HEK293 (cell line): ENCODE measurements at regions not wholly inside any gene's neighbourhood (a gene's known extent, or its start where the extent isn't known, plus 50 kb on each side); places are given as distances from the start of the nearest gene placed in this dataset.

Experiments
- CTCF ChIA-PET: fragments of 350-600 bp; formaldehyde crosslinking; extraction: SDS; loops from one replicate; lab custom pipeline; 2021; ENCODE audit warnings: antibody characterized with exemption; lab: Yijun Ruan, JAX
- POLR2A ChIA-PET: fragments of 300-600 bp; formaldehyde crosslinking; extraction: SDS; loops from one replicate; lab custom pipeline; 2020; ENCODE audit warnings: antibody characterized with exemption, inconsistent platforms; lab: Yijun Ruan, JAX
- H3K27ac ChIP-seq: fragments of 200-500 bp; sonication (Bioruptor generic); 2 replicates; pipeline ENCODE4 v1.5.1; 2014; ENCODE audit warnings: low read depth, low read length, control low read depth, inconsistent platforms; ENCODE audit errors: extremely low read depth
- H3K36me3 ChIP-seq, 2 experiments: fragments of 200-500 bp in 1 of 2; sonication (Bioruptor generic) in 1 of 2; 1 replicate in 1 of 2; 2 replicates in 1 of 2; pipeline ENCODE4 v1.5.1; 2014 to 2017; ENCODE audit warnings: inconsistent platforms in 2 of 2, low read length in 2 of 2; ENCODE audit not compliant: control insufficient read depth in 2 of 2, insufficient read depth in 1 of 2
- H3K4me1 ChIP-seq: fragments of 200-500 bp; sonication (Bioruptor generic); 2 replicates; pipeline ENCODE4 v1.5.1; 2014; ENCODE audit warnings: mild to moderate bottlenecking, low read length, inconsistent platforms; ENCODE audit not compliant: control insufficient read depth, insufficient read depth
- H3K4me3 ChIP-seq: 2 replicates; pipeline ENCODE4 v1.5.1; 2011; ENCODE audit warnings: low read depth, mild to moderate bottlenecking, control low read depth, low read length, moderate library complexity
- H3K9me3 ChIP-seq: fragments of 200-500 bp; sonication (Bioruptor generic); 2 replicates; pipeline ENCODE4 v1.5.1; 2014; ENCODE audit warnings: low read depth, low read length, inconsistent platforms; ENCODE audit not compliant: control insufficient read depth, insufficient read depth
- AEBP2 ChIP-seq: fragments of 450-650 bp; formaldehyde crosslinking; IDR thresholded peaks from 2 replicates; pipeline ENCODE4 v1.5.1; 2016; ENCODE audit warnings: missing biosample characterization, missing genetic modification characterization, borderline replicate concordance
- BCL11A ChIP-seq: fragments of 450-650 bp; formaldehyde crosslinking; IDR thresholded peaks from 2 replicates; pipeline ENCODE4 v1.5.1; 2016; ENCODE audit warnings: low read depth, missing biosample characterization, missing genetic modification characterization
- KLF9 ChIP-seq: fragments of 450-650 bp; formaldehyde crosslinking; IDR thresholded peaks from 2 replicates; pipeline ENCODE4 v1.5.1; 2016; ENCODE audit warnings: missing biosample characterization, missing genetic modification characterization, low read depth
- ZBTB11 ChIP-seq: fragments of 450-650 bp; formaldehyde crosslinking; conservative IDR thresholded peaks from 2 replicates; pipeline ENCODE4 v1.5.1; 2016; ENCODE audit warnings: low read depth, missing biosample characterization, missing genetic modification characterization
- ZBTB7A ChIP-seq: fragments of 450-650 bp; formaldehyde crosslinking; IDR thresholded peaks from 2 replicates; pipeline ENCODE4 v1.5.1; 2016; ENCODE audit warnings: low read depth, missing biosample characterization, missing genetic modification characterization
- ZEB2 ChIP-seq: fragments of 450-650 bp; formaldehyde crosslinking; IDR thresholded peaks from 2 replicates; pipeline ENCODE4 v1.5.1; 2016; ENCODE audit warnings: missing biosample characterization, missing genetic modification characterization
- ZNF18 ChIP-seq: fragments of 450-650 bp; formaldehyde crosslinking; IDR thresholded peaks from 2 replicates; pipeline ENCODE4 v1.5.1; 2016; ENCODE audit warnings: missing biosample characterization, missing genetic modification characterization
- ZNF19 ChIP-seq: fragments of 450-650 bp; formaldehyde crosslinking; IDR thresholded peaks from 2 replicates; pipeline ENCODE4; 2016; ENCODE audit warnings: missing biosample characterization, missing genetic modification characterization, low read depth
- ZNF23 ChIP-seq: fragments of 450-650 bp; formaldehyde crosslinking; IDR thresholded peaks from 2 replicates; pipeline ENCODE4 v1.5.1; 2016; ENCODE audit warnings: missing biosample characterization, missing genetic modification characterization, borderline replicate concordance
- ZNF24 ChIP-seq: fragments of 450-650 bp; formaldehyde crosslinking; IDR thresholded peaks from 2 replicates; pipeline ENCODE4 v1.5.1; 2016; ENCODE audit warnings: missing biosample characterization, missing genetic modification characterization
- ZNF37A ChIP-seq: fragments of 450-650 bp; IDR thresholded peaks from 2 replicates; pipeline ENCODE4 v1.5.1; 2018; ENCODE audit warnings: missing biosample characterization, missing genetic modification characterization
- ZNF391 ChIP-seq: fragments of 450-650 bp; formaldehyde crosslinking; IDR thresholded peaks from 2 replicates; pipeline ENCODE4 v1.5.1; 2016; ENCODE audit warnings: low read depth, missing biosample characterization, missing genetic modification characterization, borderline replicate concordance
- ZNF548 ChIP-seq: fragments of 450-650 bp; formaldehyde crosslinking; IDR thresholded peaks from 2 replicates; pipeline ENCODE4 v1.5.1; 2016; ENCODE audit warnings: missing biosample characterization, missing genetic modification characterization
- ZNF555 ChIP-seq: fragments of 450-650 bp; formaldehyde crosslinking; conservative IDR thresholded peaks from 2 replicates; pipeline ENCODE4 v1.5.1; 2017; ENCODE audit warnings: missing biosample characterization, mild to moderate bottlenecking, missing genetic modification characterization, inconsistent platforms
- ZNF670 ChIP-seq: fragments of 450-650 bp; formaldehyde crosslinking; IDR thresholded peaks from 2 replicates; pipeline ENCODE4 v1.5.1; 2016; ENCODE audit warnings: missing biosample characterization, missing genetic modification characterization, low read depth
- ZNF701 ChIP-seq: fragments of 450-650 bp; formaldehyde crosslinking; IDR thresholded peaks from 2 replicates; pipeline ENCODE4 v1.5.1; 2016; ENCODE audit warnings: missing biosample characterization, missing genetic modification characterization
- ZNF776 ChIP-seq: fragments of 450-650 bp; formaldehyde crosslinking; IDR thresholded peaks from 2 replicates; pipeline ENCODE4 v1.5.0; 2017; ENCODE audit warnings: missing biosample characterization, missing genetic modification characterization, borderline replicate concordance
- ZNF785 ChIP-seq: fragments of 450-650 bp; formaldehyde crosslinking; IDR thresholded peaks from 2 replicates; pipeline ENCODE4 v1.5.1; 2016; ENCODE audit warnings: missing biosample characterization, missing genetic modification characterization
- ZNF830 ChIP-seq: fragments of 450-650 bp; IDR thresholded peaks from 2 replicates; pipeline ENCODE4 v1.5.0; 2018; ENCODE audit warnings: missing biosample characterization, missing genetic modification characterization, low read depth, mild to moderate bottlenecking, moderate library complexity
- ZSCAN18 ChIP-seq: fragments of 450-650 bp; formaldehyde crosslinking; IDR thresholded peaks from 2 replicates; pipeline ENCODE4 v1.5.1; 2016; ENCODE audit warnings: missing biosample characterization, missing genetic modification characterization
- ZXDB ChIP-seq: fragments of 450-650 bp; formaldehyde crosslinking; IDR thresholded peaks from 2 replicates; pipeline ENCODE4 v1.5.1; 2016; ENCODE audit warnings: missing biosample characterization, missing genetic modification characterization
- TF ChIP-seq, protein P1 (sequence below): IDR thresholded peaks from 2 replicates; pipeline ENCODE4 v1.6.1; 2011; ENCODE audit warnings: mild to moderate bottlenecking, low read depth, low read length, borderline replicate concordance

- H3K4me3 ChIP-seq: no peak overlapping the region
- POLR2A ChIA-PET: no interaction called here
- no peak overlapping the region for H3K27ac ChIP-seq
- H3K9me3 ChIP-seq: no peaks in the 10 kb centered on the region
- CTCF ChIA-PET: interaction anchor here (0.6 kb wide), 1 partner anchor 29 kb away, joined by 4 read pairs; no protein-coding TSS in a partner anchor
- no peaks in the 10 kb centered on the region for H3K36me3 ChIP-seq
- no peak for TF ChIP-seq ZNF23 (tag by site-specific recombination)
- TF ChIP-seq ZNF776 (tag by site-specific recombination): no peak
- no peak for TF ChIP-seq ZXDB (tag by site-specific recombination)
- no peak for TF ChIP-seq ZBTB7A (tag by site-specific recombination)
- no peak for TF ChIP-seq KLF9 (tag by site-specific recombination)
- no peak for TF ChIP-seq AEBP2
- no peak for TF ChIP-seq ZNF37A (tag by site-specific recombination)
- TF ChIP-seq ZNF701 (tag by site-specific recombination): no peak
- no peak for TF ChIP-seq ZNF785
- TF ChIP-seq ZBTB11: no peak
- no peak for TF ChIP-seq ZNF18
- TF ChIP-seq, protein P1, sequence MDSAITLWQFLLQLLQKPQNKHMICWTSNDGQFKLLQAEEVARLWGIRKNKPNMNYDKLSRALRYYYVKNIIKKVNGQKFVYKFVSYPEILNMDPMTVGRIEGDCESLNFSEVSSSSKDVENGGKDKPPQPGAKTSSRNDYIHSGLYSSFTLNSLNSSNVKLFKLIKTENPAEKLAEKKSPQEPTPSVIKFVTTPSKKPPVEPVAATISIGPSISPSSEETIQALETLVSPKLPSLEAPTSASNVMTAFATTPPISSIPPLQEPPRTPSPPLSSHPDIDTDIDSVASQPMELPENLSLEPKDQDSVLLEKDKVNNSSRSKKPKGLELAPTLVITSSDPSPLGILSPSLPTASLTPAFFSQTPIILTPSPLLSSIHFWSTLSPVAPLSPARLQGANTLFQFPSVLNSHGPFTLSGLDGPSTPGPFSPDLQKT: no peak
- TF ChIP-seq ZNF24 (tag by site-specific recombination): no peak
- no peak for TF ChIP-seq ZNF555 (tag by site-specific recombination)
- no peak for TF ChIP-seq ZNF670 (tag by site-specific recombination)
- TF ChIP-seq, all 188 proteins: peak for 0
- peaks cover 7% of the 10 kb centered on the region; the same call in 1 of the 2 replicates for H3K4me1 ChIP-seq
Observed at GRCh38 chr15:70238917-70239316, 141.2 kb upstream of the TLE3 start.

DNA sequence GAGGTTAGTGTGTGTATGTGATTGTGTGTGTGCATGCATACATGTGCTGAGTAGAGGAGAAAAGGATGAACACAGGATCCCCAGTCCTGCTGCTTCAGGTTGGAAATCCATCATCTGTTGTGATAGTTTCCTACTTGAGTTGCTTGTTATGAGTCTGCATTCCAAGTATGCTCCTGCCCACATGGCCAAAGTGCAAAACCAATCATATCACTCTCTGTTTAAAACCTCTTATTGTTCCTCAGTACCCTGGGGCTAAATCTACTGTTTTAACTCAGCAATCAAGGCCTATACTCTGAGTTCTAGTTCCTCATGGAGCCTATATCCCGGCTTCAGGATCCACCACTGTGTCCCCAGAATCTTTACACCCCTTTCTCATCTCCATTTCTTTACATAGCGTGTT, 139.9 kb upstream of the TLE3 start:
- no peaks in the 10 kb centered on the region for H3K36me3 ChIP-seq
- no peak overlapping the region for H3K27ac ChIP-seq
- H3K4me1 ChIP-seq: no peaks in the 10 kb centered on the region
- no peaks in the 10 kb centered on the region for H3K9me3 ChIP-seq
- CTCF ChIA-PET: interaction anchor here (0.5 to 1.0 kb wide), 2 partner anchors 11 to 19 kb away, joined by 3 read pairs; no protein-coding TSS in a partner anchor
- POLR2A ChIA-PET: no interaction called here
- no peak overlapping the region for H3K4me3 ChIP-seq
- TF ChIP-seq ZNF391 (tag by site-specific recombination) (no peak), ZNF19 (tag by site-specific recombination) (no peak), ZSCAN18 (tag by site-specific recombination) (no peak), BCL11A (tag by site-specific recombination) (no peak), ZNF776 (tag by site-specific recombination) (no peak), ZNF830 (no peak), ZEB2 (tag by site-specific recombination) (no peak), ZNF548 (tag by site-specific recombination) (no peak)
